HTR-8/SVneo (cell line): ENCODE measurements at regions not wholly inside any gene's neighbourhood (a gene's known extent, or its start where the extent isn't known, plus 50 kb on each side); places are given as distances from the start of the nearest gene placed in this dataset.
"Not testable (repeated sequence)": the region's sequence is repeated elsewhere in the genome, so short reads cannot be mapped to it uniquely, and the experiment has no call there.

Source experiments
- DNase-seq: peaks from one replicate; pipeline ENCODE4 v3.0.0; 2011; ENCODE audit warnings: low spot score, mixed read lengths; ENCODE audit not compliant: insufficient read length
- FAIRE-seq: peaks from 2 replicates; lab custom pipeline; 2011; peaks lifted over from hg19 to GRCh38; lab: Jason Lieb, UNC

GRCh38 chr2:136334967-136335366 is 217.0 kb upstream of the CXCR4 start:
- no peak for DNase-seq
- FAIRE-seq, result no peak

GRCh38 chr2:136332436-136333095 is 214.6 kb upstream of the CXCR4 start:
- no peak for FAIRE-seq
- no peak for DNase-seq

GRCh38 chr2:136331226-136331625 is 213.3 kb upstream of the CXCR4 start:
- FAIRE-seq, result no peak
- DNase-seq, result no peak

GRCh38 chr2:136328207-136328795 is 210.4 kb upstream of the CXCR4 start:
- FAIRE-seq, result no peak

GRCh38 chr2:136327162-136327852 is 209.4 kb upstream of the CXCR4 start:
- no peak for FAIRE-seq

More at GRCh38 chr2:136328207-136328795, 210.4 kb upstream of the CXCR4 start:
- no peak for DNase-seq

GRCh38 chr2:136325844-136326331 is 207.9 kb upstream of the CXCR4 start:
- FAIRE-seq (no peak), DNase-seq (no peak)

More at GRCh38 chr2:136327162-136327852, 209.4 kb upstream of the CXCR4 start:
- DNase-seq, result no peak

GRCh38 chr2:136324966-136325365 is 207.0 kb upstream of the CXCR4 start:
- FAIRE-seq, result no peak
- DNase-seq, result no peak

GRCh38 chr2:136323935-136324334 is 206.0 kb upstream of the CXCR4 start:
- DNase-seq, result no peak
- FAIRE-seq, result no peak

- DNase-seq, result no peak
- FAIRE-seq, result no peak
Measured at GRCh38 chr2:136323195-136323594, 205.2 kb upstream of the CXCR4 start.

GRCh38 chr2:136322428-136322827 is 204.5 kb upstream of the CXCR4 start:
- DNase-seq (no peak), FAIRE-seq (no peak)

- DNase-seq (no peak), FAIRE-seq (no peak)
Measured at GRCh38 chr2:136319651-136320050, 201.7 kb upstream of the CXCR4 start.

- DNase-seq, result no peak
- no peak for FAIRE-seq
Measured at GRCh38 chr2:136319237-136319636, 201.3 kb upstream of the CXCR4 start.

- no peak for FAIRE-seq
- DNase-seq, result no peak
Measured at GRCh38 chr2:136314240-136314639, 196.3 kb upstream of the CXCR4 start.

- DNase-seq, FAIRE-seq: not testable (repeated sequence)
Measured at GRCh38 chr2:136312568-136312967, 194.6 kb upstream of the CXCR4 start.

GRCh38 chr2:136310797-136311603 is 193.1 kb upstream of the CXCR4 start:
- DNase-seq, result no peak
- no peak for FAIRE-seq

- no peak for DNase-seq
- no peak for FAIRE-seq
Measured at GRCh38 chr2:136310005-136310495, 192.1 kb upstream of the CXCR4 start.

- FAIRE-seq, result no peak
Measured at GRCh38 chr2:136308611-136309010, 190.7 kb upstream of the CXCR4 start.

GRCh38 chr2:136306836-136307235 is 188.9 kb upstream of the CXCR4 start:
- FAIRE-seq, result no peak
- no peak for DNase-seq

More at GRCh38 chr2:136308611-136309010, 190.7 kb upstream of the CXCR4 start:
- no peak for DNase-seq

- DNase-seq (no peak), FAIRE-seq (no peak)
Measured at GRCh38 chr2:136305517-136306192, 187.7 kb upstream of the CXCR4 start.

GRCh38 chr2:136301006-136301405 is 183.1 kb upstream of the CXCR4 start:
- DNase-seq (no peak), FAIRE-seq (no peak)
